Cardiac fibroblast (primary cell): ENCODE measurements at regions not wholly inside any gene's neighbourhood (a gene's known extent, or its start where the extent isn't known, plus 50 kb on each side); places are given as distances from the start of the nearest gene placed in this dataset.
"Not testable (repeated sequence)": the region's sequence is repeated elsewhere in the genome, so short reads cannot be mapped to it uniquely, and the experiment has no call there.

Experiments used
- DNase-seq, 2 donors: peaks; one replicate each; pipeline versions ENCODE4 v3.0.0 to v3.0.0-alpha.2; 2010; ENCODE audit warnings: low read depth in 2 of 2
- H3K4me3 ChIP-seq, 2 donors: replicated peaks in 1 of 2; 1 replicate in 1 of 2; 2 replicates in 1 of 2; pipeline ENCODE4 v1.5.1; 2011; ENCODE audit warnings: low read depth in 2 of 2, low read length in 2 of 2, mild to moderate bottlenecking in 2 of 2, moderate library complexity in 1 of 2
- CTCF ChIP-seq: IDR thresholded peaks from one replicate; pipeline ENCODE4 v1.5.1; 2011; ENCODE audit warnings: low read depth, mild to moderate bottlenecking, low read length, inconsistent platforms

GRCh38 chr22:27075891-27076290 lies 418.5 kb downstream of the MIAT start:
- DNase-seq, result no peak
- TF ChIP-seq CTCF, result no peak
- no peak overlapping the region for H3K4me3 ChIP-seq

GRCh38 chr22:27078064-27078463 lies 420.7 kb downstream of the MIAT start:
- DNase-seq, H3K4me3 ChIP-seq: not testable (repeated sequence)

- TF ChIP-seq CTCF, result no peak
- no peak overlapping the region for H3K4me3 ChIP-seq
- DNase-seq, result no peak
These were observed 422.7 kb downstream of the MIAT start for GRCh38 chr22:27080036-27080578.

- no peak overlapping the region for H3K4me3 ChIP-seq
These were observed 423.5 kb downstream of the MIAT start for GRCh38 chr22:27080863-27081262.

GRCh38 chr22:27083610-27084009 lies 426.2 kb downstream of the MIAT start:
- no peak for DNase-seq
- no peak overlapping the region for H3K4me3 ChIP-seq
- TF ChIP-seq CTCF, result no peak

More at GRCh38 chr22:27080863-27081262, 423.5 kb downstream of the MIAT start:
- DNase-seq, result no peak
- TF ChIP-seq CTCF, result no peak

GRCh38 chr22:27084130-27084529 lies 426.7 kb downstream of the MIAT start:
- H3K4me3 ChIP-seq, result no peak overlapping the region
- DNase-seq, result no peak
- TF ChIP-seq CTCF, result no peak

- no peak for TF ChIP-seq CTCF
- no peak overlapping the region for H3K4me3 ChIP-seq
- DNase-seq, result no peak
These were observed 429.0 kb downstream of the MIAT start for GRCh38 chr22:27086080-27087044.
